ENCODE measurements at regions not wholly inside any gene's neighbourhood (a gene's known extent, or its start where the extent isn't known, plus 50 kb on each side); places are given as distances from the start of the nearest gene placed in this dataset.
"Not testable (repeated sequence)": the region's sequence is repeated elsewhere in the genome, so short reads cannot be mapped to it uniquely, and the experiment has no call there.

DNA sequence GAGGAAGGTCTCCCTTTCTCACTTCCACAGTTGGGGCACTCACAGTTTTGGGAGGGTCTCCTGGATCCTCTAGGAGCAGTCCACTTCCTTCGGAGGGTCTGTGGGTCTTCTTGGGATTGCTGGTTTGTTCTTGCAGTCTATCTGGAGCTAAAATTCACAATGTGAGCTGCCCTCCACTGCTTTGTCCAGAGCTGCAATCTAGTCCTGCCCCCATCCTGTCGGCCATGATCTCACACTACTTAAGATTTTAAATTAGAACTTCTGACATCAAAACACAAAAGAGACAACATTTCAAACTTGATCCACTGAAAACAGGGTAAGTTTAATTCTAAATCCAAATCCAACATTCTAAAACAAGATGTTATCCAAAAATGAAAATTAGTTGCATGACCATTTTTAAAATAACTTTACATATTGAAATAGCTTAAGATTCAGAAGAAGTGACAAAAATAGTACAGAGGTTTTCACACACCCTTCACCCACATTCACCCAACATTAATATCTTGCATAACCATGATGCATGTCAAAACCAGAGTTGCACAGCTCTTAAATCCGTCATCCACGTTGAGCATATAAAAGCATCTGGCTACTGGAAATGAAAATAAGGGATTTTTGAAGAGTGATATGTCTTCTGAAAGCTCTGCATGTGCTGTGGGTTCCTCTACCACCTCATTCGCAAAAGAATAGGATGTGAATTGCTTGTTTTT lies 113.7 kb upstream of the EPB41L4A start:
- intact Hi-C loops (cut with DNase I; ENCODE audit: low total_unique reads): no loop called here
- no peak for DNase-seq (ENCODE audit: low spot score in 2 of 2)
- TF ChIP-seq POLR2A (IDR thresholded peaks at IDR 0.05): no peak
- TF ChIP-seq, protein P1, sequence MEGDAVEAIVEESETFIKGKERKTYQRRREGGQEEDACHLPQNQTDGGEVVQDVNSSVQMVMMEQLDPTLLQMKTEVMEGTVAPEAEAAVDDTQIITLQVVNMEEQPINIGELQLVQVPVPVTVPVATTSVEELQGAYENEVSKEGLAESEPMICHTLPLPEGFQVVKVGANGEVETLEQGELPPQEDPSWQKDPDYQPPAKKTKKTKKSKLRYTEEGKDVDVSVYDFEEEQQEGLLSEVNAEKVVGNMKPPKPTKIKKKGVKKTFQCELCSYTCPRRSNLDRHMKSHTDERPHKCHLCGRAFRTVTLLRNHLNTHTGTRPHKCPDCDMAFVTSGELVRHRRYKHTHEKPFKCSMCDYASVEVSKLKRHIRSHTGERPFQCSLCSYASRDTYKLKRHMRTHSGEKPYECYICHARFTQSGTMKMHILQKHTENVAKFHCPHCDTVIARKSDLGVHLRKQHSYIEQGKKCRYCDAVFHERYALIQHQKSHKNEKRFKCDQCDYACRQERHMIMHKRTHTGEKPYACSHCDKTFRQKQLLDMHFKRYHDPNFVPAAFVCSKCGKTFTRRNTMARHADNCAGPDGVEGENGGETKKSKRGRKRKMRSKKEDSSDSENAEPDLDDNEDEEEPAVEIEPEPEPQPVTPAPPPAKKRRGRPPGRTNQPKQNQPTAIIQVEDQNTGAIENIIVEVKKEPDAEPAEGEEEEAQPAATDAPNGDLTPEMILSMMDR (IDR thresholded peaks at IDR 0.05): no peak

DNA sequence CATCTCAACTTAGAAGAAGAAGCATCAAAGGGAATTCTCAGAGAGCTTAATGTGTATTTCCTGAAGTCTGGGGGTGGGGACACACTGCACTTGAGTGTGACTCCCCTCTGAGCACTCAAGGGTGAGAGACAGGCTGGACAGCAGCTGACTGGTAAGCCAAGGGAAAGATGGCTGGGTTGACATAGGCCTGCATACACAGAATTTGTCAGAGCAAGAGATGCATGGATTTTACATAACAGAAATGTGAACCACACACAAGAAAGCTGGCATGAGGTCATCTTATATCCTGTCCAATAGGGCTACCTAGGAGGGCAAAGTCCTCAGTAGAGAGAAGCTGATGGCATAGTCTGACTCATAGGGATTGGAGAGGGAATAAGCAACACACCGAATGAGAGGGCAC lies 114.3 kb upstream of the EPB41L4A start:
- intact Hi-C loops (cut with DNase I; ENCODE audit: low total_unique reads): no loop called here
- 0 to 46% methylated on average over 1 of the region's 1 CpG for WGBS, 2 donors
- no peak overlapping the region for H3K4me3 ChIP-seq (ENCODE audit: low read depth, poor library complexity, severe bottlenecking)
- no peak for TF ChIP-seq POLR2A (IDR thresholded peaks at IDR 0.05)
- TF ChIP-seq, protein P1 (IDR thresholded peaks at IDR 0.05): no peak
- DNase-seq (ENCODE audit: low spot score in 2 of 2): no peak

More for the DNA sequence above, 113.7 kb upstream of the EPB41L4A start:
- H3K4me3 ChIP-seq (ENCODE audit: low read depth, poor library complexity, severe bottlenecking): no peak overlapping the region
- 60 to 74% methylated on average over 5 of the region's 5 CpGs for WGBS, 2 donors

- no peak overlapping the region for H3K4me3 ChIP-seq (ENCODE audit: low read depth, poor library complexity, severe bottlenecking)
- TF ChIP-seq, protein P1 (IDR thresholded peaks at IDR 0.05): no peak
- TF ChIP-seq POLR2A (IDR thresholded peaks at IDR 0.05): no peak
- 68 to 71% methylated on average over 1 of the region's 1 CpG for WGBS, 2 donors
- intact Hi-C loops (cut with DNase I; ENCODE audit: low total_unique reads): no loop called here
- DNase-seq (ENCODE audit: low spot score in 2 of 2): no peak
These were observed 115.0 kb upstream of the EPB41L4A start for GRCh38 chr5:112534067-112534583.

DNA sequence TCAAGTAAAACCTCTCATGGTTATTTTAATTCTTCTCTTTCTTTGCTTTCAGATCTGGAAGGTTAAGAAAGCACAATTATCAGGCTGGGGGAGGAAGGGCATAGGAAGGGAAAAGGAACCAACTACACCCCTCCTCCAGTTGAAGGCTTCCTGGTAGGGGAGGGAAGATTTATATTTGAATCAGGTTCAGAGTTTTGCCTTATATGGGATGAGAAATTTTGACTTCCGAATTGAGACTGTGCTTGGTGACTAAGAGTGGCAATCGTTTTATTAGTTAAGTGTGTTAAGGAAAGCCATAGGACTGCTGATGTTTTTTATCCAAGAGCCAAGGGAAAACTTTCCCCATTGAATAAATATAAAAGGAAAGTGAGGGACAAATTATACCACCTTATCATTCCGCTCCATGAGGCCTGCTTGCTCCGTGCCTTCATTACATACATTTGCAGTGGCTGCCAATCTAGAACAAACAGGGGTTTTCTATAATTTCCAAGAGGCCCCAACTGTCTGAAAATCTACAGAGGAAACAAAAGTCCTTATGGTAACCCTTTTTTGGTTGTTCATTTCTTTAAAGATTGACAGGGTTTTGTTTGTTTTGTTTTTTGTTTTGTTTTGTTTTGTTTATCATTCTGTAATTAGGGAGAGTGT lies 115.7 kb upstream of the EPB41L4A start:
- H3K4me3 ChIP-seq (ENCODE audit: low read depth, poor library complexity, severe bottlenecking): no peak overlapping the region
- 63 to 64% methylated on average over 4 of the region's 4 CpGs for WGBS, 2 donors
- DNase-seq (ENCODE audit: low spot score in 2 of 2): no peak
- no peak for TF ChIP-seq POLR2A (IDR thresholded peaks at IDR 0.05)
- TF ChIP-seq, protein P1 (IDR thresholded peaks at IDR 0.05): no peak
- intact Hi-C loops (cut with DNase I; ENCODE audit: low total_unique reads): no loop called here

DNA sequence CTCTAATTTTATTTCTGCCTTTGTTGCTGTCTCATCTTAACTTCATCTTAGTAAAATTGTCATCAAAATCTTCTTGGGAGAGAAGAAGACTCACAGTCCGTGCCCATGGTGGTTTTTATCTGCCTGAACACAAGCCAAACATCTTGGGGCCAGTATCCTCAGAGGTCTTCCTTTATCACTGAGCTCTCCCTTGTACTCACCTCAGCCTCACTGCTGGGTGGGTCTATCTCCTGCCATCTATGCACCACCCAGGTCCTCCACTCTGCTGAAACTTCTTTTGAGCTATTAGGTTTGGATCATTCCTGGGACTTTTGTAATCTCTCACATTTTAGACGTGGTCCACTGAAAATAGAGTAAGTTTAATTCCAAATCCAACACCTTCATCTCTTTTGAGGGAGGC lies 116.3 kb upstream of the EPB41L4A start:
- 76 to 78% methylated on average over 2 of the region's 2 CpGs for WGBS, 2 donors
- H3K4me3 ChIP-seq (ENCODE audit: low read depth, poor library complexity, severe bottlenecking): no peak overlapping the region
- DNase-seq (ENCODE audit: low spot score in 2 of 2): no peak
- intact Hi-C loops (cut with DNase I; ENCODE audit: low total_unique reads): no loop called here
- TF ChIP-seq, protein P1 (IDR thresholded peaks at IDR 0.05): no peak
- no peak for TF ChIP-seq POLR2A (IDR thresholded peaks at IDR 0.05)

DNA sequence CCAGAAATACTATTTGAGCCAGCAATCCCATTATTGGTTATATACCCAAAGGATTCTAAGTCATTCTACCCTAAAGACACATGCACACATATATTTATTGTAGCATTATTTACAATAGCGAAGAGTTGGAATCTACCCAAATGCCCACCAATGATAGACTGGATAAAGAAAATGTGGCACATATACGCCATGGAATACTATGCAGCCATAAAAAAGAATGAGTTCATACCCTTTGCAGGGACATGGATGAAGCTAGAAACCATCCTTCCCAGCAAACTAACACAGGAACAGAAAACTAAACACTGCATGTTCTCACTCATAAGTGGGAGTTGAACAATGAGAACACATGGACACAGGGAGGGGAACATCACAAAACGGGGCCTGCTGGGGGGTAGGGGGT lies 125.5 kb upstream of the EPB41L4A start:
- intact Hi-C loops (cut with DNase I; ENCODE audit: low total_unique reads); H3K4me3 ChIP-seq (ENCODE audit: low read depth, poor library complexity, severe bottlenecking); DNase-seq (ENCODE audit: low spot score in 2 of 2): not testable (repeated sequence)
- 92 to 93% methylated on average over 3 of the region's 3 CpGs for WGBS, 2 donors
